Stimulated activated CD4-positive, alpha-beta T cell treated with anti-CD3 and anti-CD28 coated beads, Interleukin-15, amount 100 ng/mL, for 48 hours (primary cell): ENCODE measurements at regions not wholly inside any gene's neighbourhood (a gene's known extent, or its start where the extent isn't known, plus 50 kb on each side); places are given as distances from the start of the nearest gene placed in this dataset.

Source experiments
- DNase-seq, 2 donors: peaks; one replicate each; pipeline ENCODE4 v3.0.0-alpha.2; 2020; ENCODE audit warnings: low read depth in 2 of 2

GRCh38 chr12:108037960-108038359 lies 91.1 kb upstream of the WSCD2 start:
- DNase-seq, result no peak

DNA sequence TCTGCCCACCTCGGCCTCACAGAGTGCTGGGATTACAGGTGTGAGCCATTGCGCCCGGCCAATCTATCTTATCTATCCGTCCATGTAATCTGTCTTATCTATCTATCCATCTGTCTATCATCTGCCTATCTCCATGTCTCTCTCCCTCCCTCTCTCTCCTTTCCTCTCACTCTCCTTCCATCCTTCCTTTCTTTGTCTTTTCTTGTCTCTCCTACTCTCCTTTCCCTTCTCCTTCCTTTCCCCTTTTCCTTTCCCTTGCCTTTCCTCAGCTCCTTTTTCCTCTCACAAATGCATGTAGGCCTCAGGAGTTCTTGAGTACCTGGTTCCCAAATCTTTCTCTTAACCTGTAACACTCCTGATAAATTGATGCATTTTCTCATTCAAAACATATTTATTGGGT lies 89.3 kb upstream of the WSCD2 start:
- no peak for DNase-seq

- no peak for DNase-seq
These were observed 88.1 kb upstream of the WSCD2 start for GRCh38 chr12:108040947-108041346.

DNA sequence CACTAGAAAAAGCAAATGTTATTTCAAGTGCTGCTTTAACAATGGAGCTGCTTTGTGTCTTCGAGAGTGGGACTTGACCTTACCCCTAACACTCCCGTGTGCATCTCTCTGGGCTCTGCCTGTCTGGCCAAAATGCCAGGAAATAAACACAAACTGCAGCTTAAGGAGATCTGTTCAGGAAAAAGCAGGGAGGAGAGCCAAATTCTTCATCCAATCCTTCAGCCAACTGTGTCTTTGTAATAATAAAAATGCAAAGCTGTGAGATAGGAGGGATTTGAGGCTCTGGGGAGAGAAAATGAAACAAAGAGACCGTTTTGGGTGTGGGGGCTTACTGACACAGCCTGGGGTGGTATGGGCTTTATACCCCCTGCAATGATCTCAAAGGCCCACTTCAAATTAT lies 85.8 kb upstream of the WSCD2 start:
- DNase-seq, result no peak

- no peak for DNase-seq
These were observed 85.1 kb upstream of the WSCD2 start for GRCh38 chr12:108043750-108044533.

GRCh38 chr12:108046135-108046534 lies 83.0 kb upstream of the WSCD2 start:
- DNase-seq, result no peak

DNA sequence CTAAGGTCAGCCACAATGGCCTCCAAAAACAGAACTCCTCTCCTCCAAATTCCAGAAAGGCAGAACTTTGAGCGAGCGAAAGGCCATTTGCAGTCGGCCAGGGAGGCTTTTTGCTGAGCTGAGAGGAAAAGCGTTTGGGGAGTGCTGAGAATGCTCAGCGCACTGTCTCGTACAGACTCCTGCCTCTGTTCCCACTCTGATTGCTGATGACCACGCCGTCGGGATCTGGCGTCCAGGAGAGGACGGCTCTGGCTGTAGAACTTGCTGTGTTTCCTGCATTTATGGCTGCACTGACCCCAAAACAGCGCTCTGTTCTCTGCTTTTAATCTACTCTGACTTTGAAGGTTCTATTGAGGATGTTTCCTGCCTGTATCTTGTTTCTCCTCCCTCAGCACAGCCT lies 82.4 kb upstream of the WSCD2 start:
- DNase-seq, result no peak

- DNase-seq, result no peak
These were observed 82.0 kb upstream of the WSCD2 start for GRCh38 chr12:108047071-108047550.

DNA sequence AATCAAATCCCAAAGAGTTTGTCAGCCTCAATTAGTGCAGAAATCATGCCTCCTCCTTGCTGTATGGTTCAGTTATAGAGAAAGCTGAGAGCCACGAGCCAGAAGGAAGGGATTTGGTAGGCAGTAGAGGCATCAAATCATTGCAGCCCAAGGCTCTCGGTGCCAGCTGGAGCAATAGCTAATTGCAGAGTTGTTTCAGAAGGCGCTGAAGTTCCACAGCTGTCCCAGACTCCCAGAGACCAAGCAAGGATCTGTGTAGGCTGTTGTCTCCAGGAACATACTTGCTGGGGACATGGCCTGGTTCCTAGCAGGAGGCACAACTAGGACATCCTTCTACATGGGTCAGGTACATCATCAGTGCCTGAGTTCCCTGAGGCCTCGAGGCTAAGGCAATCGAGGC lies 80.4 kb upstream of the WSCD2 start:
- no peak for DNase-seq

- no peak for DNase-seq
These were observed 78.4 kb upstream of the WSCD2 start for GRCh38 chr12:108050696-108051095.

DNA sequence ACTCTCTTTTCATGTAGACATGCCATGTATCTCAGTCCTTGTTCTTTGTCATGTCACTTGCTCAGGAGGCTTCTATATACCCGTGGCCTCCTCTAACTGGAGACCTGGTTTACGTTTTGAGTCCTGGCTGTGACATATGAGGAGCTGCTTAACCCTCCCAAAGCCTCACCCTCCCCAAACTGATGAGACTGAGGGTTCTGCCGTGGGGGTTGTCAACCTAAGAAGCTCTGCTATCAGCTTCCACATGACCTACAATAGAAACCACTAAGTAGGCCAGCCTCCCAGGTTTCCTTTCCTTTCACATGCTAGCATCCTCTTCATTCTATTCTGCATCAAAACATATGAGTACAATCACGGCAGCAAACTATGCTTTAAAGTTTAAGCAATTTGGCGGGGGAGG lies 76.8 kb upstream of the WSCD2 start:
- no peak for DNase-seq

DNA sequence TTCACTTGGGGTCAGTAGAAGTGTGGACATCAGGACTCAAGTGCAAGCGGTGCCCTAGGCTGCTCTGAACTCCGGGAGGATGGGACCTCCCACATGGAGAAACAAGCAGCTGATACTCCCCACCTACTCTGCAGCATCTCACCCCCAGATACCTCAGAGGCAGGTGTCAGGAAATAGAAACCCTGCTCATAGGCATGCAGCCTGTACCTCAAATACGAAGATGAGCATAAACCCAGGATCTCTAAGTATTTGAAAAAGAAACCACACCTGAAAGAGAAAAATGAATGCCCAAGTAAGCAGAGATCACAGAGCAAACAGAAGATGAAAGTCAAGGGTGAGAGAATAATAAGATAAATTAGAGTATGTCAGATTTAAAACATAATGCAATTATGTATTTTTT lies 75.6 kb upstream of the WSCD2 start:
- DNase-seq, result no peak

DNA sequence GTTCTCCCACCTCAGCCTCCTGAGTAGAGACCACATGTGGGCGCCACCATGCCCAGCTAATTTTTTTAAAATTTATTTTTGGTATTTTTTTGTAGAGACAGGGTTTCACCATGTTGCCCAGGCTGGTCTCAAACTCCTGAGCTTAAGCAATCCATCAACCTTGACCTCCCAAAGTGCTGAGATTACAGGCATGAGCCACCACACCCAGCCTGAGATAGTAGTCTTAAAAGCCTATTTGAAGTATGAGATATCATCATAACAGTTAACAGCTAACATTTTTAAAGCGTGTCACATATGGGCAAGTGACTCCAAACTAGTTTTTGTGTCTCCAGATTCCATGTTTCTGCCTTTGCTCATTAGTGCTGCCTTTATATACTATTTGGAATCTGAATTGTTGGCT lies 74.6 kb upstream of the WSCD2 start:
- no peak for DNase-seq

DNA sequence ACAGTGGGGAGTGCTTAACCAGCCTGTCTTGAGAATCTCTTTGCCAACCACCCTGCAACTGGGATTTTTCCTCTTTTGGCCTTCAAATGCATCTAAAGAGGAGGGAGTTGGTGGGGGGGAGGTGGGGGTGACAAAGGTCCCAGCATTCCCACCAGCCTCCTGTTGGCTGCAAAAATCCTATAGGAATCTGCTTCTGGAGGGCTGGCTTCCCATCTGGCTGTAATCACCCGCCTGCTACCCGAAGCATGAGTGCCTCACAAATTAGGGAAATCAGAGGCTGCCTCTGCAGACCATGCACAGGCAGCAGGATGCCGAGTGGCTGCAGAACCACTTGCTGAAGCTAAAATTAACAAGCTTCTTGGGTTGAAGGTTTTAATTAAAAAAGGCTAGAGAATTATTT lies 73.9 kb upstream of the WSCD2 start:
- DNase-seq, result no peak

DNA sequence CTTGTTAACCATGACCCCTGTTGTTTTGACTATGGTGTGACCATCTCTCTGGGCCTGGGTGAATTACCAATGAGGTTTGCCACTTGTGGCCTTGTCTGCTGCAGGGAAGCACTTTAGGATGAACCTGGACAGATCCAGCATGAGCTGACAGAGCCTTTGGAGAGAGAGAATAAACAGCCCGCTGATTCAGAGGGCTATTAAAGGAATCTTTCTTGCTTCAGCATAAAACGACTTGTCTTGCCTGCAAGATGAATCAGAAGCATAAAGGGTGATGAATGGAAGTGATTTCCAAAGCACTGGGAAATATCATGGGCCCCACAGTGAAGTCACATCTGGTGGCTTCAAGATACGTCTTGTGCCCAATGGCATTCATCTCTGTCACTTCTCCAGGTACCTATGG lies 69.0 kb upstream of the WSCD2 start:
- DNase-seq, result no peak

DNA sequence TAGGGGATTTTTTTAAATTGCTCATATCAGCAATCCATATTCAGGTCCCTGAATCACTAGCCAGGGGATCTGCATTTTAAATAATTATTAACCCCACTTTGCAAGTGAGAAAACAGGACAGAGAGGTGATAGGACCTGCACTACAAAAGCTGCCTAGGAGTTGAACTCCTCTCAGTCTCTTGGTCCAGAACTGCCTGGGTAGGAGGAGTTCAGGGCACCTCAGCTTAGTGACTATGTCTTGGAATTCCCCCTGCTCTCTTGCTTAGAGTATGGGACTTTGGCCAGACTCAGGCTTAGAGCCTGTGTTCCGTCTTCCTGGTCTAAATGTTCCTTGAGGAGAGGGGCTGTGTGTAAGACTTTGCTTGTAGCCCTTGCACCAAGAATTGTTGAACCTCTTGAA lies 68.2 kb upstream of the WSCD2 start:
- DNase-seq, result no peak

DNA sequence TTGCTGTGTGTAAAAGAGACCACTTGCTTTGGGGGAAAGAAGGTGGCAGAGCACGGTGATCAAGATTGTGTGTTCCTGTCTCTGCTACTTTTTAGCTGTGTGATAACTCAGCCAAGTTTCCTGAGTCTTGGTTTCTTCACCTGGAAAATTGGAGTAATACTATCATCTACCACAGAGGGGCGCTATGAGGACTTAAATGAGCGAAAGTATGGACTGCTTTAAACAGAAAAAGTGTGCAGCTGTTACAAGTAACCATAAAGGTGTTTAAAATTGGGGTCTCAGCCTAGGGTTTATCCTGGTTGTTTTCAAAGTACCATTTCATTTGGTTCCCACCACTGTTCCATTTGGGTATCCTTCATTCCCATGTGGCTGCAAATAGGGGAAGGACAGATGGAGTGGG lies 65.9 kb upstream of the WSCD2 start:
- no peak for DNase-seq

- no peak for DNase-seq
These were observed 64.0 kb upstream of the WSCD2 start for GRCh38 chr12:108065069-108065468.

GRCh38 chr12:108066583-108067577 lies 62.2 kb upstream of the WSCD2 start:
- no peak for DNase-seq

DNA sequence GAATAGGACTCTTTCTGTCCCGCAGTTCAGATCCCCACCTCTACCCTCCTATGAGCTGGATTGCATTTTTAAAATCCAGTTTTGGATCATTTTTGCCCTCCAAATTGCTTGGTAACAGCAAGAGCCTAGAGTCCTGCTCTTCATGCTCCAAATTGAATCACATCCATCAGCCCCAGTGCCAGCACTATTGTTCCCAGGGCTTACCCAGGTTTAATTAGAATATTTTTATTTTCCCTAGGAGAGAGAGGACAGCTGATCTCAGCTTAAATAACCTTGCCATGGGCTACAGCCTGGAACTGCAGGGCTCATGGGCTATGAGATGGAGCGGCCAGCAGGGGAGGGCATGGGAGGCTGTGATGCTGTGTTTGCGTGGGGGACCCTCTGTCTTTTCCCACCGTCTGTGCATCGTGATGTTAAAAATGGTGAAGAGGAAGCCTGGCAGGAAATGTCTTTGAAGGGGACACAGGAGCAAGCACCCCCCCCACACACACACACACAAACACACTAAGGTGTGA lies 59.4 kb upstream of the WSCD2 start:
- no peak for DNase-seq

DNA sequence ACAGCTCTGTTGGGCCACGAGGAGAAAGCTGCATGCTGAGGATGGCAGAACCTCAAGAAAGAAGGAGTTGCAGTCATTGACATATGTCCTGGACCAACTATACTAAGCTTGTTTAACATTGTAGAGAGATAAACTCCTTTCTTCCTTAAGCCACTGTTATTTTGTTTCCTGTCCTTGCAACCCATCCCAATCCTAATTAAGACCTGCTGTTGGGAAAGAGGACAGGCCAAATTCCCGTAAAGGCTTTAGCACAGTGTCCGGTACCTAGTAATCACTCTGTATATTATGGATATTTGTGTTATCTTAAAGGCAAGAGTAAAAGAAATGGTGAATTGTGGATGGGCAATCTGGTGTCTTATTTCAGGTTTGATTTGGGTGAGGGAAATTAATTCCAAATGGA lies 53.5 kb upstream of the WSCD2 start:
- DNase-seq, result no peak

DNA sequence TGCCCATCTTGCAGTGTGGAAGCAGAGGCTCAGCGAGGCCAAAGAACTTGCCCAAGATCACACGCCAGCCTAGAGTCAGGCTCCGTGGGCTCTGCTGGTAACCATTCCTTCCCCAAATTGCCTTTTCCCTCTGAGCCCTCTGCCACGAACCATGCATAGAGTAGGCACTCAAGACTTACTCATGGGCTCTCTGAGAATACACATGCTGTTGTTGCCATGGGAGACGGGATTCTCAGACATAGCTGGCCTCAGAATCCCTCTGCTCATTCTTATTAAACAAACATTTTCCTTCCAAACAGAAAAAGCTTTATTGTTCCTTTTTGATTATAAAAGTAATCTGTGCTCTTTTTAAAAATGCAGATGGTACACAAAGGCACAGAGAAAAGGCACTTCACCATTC lies 52.5 kb upstream of the WSCD2 start:
- no peak for DNase-seq

DNA sequence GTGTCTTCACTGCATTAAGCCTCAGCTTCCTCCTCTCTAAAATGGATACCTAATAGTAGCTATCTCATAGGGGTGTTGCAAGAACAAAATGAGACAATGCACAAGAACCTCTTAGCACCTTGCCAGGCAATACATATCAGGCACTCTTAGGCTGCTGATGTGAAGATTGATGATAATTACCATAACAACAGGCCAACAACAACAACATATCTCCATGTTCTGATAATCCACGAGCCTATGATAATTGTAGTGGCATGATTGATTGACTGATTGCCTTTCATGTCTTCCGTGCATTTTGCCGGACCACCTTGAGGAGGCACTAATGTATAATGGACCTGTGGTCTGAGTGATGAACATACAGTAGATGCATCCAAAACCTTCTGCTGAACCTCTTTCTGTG lies 50.7 kb upstream of the WSCD2 start:
- DNase-seq, result no peak
